GM19372 (cell line): ENCODE measurements at regions not wholly inside any gene's neighbourhood (a gene's known extent, or its start where the extent isn't known, plus 50 kb on each side); places are given as distances from the start of the nearest gene placed in this dataset.

Source experiments
- ATAC-seq: cut with Tn5 transposase; IDR thresholded peaks from one replicate; pipeline ENCODE4 v1.9.1; 2021; ENCODE audit warnings: mild to moderate bottlenecking, low read depth, moderate library complexity; ENCODE audit not compliant: unreplicated experiment

DNA sequence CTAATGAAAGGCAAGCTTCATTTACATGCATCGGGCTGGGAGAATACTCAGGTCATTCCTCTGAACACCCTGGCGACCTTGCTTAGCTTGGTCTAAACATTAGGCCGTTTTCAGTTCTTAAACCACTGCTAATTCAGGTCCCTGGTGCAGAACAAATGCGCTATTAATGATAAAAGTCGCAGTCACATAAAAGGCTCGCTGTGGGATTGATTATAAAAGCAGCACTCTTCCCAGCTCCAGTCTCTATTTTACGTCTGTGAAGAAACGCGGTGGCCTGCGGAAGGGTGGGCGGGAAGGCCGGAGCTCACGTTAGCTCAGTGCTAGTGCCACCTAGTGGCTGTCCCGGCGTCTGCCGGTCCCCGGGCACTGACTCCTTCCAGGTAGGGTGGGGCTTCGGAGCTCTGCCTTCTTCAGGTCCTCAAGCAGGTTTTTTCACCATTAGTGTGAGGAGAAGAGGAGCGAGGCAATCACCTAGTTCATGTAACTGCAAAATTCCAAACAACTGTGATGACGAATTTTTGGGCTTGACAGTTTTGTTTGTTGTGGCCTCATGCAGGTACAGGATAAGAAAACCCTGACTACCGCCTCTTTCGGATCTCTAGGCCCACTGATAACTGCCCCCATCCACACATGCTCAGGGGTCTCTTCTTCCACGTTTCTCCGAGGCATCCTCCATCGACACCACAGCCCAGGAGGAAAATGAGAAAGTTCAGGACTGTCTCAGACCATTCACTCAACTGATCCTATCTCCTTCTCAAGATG lies 66.5 kb upstream of the CLMP start:
- ATAC-seq: no peak

DNA sequence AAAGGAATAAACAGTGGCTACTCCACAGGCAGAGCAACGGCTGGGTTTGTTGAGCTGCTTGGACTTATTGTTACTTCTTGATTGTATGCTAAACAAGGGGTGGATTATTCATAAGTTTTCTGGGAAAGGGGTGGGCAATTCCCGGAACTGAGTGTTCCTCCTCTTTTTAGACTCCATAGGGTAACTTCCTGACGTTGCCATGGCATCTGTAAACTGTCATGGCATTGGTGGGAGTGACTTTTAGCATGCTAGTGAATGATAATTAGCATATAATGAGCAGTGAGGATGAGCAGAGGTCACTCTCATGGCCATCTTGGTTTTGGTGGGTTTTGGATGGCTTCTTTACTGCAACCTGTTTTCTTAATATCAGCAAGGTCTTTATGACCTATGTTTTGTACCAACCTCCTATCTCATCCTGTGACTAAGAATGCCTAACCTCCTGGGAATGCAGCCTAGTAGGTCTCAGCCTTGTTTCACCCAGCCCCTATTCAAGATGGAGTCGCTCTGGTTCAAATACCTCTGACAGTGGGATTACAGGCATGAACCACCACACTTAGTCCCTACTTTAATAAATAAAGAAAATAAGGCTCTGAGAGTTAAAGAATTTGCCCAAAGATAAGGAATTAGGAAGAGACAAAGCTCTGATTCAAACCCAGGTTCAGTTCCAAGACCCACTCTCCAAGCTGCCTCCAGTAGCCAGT lies 65.6 kb upstream of the CLMP start:
- ATAC-seq: no peak

DNA sequence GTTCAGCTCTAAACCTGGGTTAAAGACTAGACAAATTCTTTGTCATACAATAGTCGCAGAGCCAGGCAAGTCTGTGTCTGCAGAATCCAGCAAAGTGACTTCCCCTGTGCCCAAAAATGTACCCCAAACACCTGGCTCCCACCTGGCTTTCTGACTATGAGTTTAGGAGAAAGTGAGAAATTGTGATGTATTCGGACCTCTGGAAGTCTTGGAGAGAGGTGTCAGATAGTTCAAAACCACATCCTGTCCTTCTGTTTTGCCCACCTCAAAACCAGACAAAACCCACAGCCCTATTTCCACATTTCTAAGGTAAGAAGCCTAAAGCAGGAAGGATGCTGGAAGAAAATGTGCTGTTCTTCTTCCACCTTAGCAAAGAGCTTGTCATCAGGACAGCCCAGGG lies 63.8 kb upstream of the CLMP start:
- ATAC-seq: no peak

DNA sequence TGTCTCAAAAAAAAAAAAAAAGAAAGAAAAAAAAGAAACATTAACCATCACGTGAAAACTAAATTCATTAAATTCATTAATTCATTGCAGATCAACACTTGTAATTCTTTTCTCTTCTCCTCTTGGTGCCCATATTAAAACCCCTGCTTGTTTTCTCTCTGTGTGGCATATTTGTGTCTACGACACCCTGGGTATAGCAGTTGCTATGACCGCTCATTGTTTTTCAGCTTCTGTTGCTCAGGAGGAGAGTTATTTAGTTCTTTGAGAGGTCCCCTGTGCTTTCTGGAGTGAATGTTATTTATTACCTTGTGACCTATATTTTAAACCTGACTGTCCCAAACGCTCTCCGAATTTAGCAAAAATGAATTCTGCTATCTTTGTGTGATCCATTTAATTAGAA lies 62.3 kb upstream of the CLMP start:
- no peak for ATAC-seq

DNA sequence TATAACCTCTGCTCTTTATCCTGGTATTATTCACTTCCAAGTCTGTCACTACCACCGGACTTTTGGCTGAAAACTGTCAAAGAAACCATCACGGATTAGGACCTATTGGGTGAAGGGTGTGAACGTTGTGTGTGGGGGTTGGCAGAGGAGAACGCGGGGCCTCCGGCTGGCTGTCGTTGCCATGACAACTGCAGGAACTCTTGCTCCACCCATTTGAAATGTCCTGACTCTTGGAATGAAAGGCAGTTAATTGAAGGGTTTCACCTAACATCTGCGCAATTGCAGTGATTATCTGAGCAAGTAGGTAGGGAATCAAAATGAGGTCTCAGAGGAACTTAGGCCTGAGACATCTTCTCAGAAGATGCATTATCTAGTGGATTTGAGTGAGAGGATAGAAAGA lies 60.9 kb upstream of the CLMP start:
- ATAC-seq: no peak

DNA sequence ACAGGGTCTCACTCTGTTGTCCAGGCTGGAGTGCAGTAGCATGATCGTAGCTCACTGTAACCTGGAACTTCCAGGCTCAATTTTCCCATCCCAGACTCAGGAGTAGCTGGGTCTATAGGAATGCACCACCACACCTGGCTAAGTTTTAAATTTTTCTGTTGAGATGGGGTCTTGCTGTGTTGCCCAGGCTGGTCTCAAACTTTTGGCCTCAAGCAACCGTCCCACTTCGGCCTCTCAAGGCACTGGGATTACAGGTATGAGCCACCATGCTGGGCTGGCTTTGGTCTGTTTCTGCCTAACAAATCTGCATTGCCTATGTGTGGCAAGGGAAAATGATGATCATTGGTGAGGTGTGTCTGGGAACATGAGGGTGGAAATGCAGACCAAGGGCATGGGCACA lies 59.3 kb upstream of the CLMP start:
- ATAC-seq: no peak

DNA sequence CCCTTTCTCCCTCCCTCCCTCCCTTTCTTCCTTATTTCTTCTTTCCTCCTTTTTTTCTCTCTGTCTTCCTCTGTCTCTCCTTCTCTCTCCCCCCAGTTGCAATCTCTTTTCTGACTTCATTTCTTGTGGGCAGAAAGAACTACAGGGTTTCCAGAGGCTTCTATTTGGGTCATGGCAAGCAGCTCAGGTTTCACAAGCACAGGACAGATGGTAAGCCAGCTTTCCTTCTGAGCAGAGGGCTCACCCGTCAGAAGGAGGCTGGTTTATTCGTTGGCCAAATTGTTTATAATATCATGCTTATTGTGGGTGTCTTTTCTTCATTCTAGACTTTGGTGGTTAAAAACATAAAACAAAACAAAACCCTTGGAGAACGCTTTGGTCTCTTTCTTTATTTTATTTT lies 58.9 kb upstream of the CLMP start:
- no peak for ATAC-seq

DNA sequence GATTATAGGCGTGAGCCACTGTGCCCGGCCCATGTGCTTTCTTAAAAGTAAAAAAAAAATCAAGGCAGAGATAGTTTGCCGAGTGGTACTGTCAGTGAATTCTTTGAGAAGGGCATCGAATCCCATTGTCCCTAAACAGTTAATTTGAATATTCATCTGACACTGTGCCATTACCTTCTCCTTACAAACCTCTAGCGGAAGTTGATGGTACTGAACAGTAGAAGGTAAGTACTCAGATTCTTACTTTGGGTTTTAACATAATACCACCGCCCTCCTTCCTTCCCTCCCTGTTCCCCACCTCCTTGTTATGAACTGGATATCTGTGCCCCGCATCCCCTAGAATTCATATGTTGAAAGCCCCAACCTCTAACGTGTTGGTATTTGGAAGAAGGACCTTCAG lies 58.2 kb upstream of the CLMP start:
- no peak for ATAC-seq

DNA sequence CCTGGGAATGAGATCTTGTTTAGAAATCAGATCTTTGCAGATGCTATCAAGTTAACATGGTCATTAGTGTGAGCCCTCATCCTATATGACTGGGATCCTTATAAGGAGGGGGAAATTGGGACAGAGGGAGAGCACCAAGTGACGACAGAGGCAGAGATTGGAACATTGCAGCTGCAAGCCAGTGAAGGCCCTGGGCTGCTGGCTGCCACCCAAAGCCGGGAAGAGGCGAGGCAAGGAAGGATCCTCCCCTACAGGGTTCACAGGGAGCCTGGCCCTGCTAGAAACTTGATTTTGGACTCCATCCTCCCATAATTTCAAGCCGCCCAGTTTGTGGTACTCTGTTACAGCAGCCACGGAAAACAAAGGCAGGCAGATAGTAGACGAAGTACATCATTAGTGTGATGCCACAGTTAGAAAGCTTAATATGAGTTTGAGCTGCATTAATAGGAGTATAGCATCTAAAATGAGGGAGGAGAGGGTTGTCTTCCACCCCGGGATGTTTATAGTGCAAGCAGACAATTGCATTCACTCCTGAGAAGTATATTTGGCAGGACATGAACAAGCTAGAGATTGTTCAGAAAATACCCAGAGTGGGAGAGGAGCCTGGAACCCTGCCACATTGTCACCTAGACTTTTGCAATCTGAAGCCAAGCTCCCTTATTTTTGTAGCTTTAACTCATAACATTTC lies 56.8 kb upstream of the CLMP start:
- no peak for ATAC-seq

DNA sequence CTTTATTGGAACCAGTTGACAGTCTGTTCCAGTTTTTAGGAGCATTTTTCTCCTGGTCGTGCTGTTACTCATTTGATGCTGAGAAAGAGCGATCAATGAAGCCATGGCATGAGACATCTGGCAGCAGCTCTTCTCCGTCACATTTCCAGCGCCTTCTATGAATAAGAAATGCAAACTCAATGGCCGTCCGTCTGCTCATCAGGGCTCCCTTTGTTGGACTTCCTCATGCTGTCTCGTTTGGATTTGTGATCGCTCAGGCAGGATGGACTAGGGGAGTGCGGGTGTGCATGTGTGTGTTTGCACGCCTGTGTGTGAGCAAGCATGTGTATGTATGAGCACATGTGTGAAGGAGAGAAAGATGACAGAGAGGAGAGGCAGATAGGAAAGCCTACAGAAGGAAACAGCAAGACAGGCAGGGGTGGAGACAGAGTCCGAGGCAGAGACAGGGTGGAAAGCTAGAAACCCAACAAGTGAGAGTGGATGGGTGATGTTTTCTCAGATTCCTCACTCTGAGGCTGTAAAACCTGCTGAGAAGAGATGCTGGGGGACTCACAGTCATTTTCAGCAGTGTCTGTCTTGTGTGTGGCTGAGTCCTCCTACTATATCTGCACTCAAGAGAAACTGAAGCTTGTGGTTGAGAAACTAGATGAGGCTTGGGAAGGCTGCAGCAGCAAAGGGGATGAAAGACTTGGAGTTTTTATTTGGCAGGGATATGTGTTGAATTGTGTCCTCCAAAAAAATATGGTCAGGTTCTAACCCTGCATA lies 56.0 kb upstream of the CLMP start:
- ATAC-seq: no peak

DNA sequence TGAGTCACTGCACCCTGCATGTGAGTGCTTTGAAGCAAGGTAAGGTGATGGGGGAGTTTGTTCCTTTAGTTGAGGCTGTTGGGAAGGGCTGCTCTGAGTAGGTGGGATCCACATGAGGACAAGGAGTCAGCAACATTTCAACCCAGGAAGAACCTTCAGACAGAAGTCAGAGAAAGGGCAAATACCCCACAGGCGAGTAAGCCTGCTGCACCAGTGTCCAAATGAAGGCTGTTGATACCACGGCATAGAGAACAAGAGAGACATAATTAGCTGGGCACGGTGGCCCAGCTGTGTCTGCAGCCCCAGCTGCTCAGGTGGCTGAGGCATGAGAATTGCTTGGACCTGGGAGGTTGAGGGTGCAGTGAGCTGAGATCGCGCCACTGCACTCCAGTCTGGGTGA lies 54.3 kb upstream of the CLMP start:
- no peak for ATAC-seq

DNA sequence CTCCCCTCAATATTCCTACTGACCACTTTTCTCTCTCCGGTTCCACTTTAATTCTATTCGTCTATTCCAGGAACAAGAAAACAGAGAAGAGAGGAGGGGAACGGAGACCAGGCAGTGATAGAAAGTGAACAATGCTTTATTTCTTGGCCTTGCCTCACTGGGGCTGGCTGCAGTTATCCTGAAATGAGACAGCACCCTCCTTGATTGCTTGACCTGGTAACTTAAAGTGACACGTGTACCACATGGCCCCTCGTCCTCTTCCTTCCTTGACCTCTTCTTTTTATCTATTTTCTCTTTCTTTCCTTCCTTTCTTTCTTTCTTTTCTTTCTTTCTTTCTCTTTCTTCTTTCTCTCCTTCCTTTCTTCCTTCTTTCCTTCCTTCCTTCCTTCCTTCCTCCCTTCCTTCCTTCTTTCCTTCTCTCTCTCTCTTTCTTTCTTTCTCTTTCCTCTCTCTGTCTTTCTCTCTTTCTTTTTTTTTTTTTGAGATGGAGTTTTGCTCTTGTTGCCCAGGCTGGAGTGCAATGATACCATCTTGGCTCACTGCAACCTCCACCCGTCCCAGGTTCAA lies 52.8 kb upstream of the CLMP start:
- no peak for ATAC-seq

DNA sequence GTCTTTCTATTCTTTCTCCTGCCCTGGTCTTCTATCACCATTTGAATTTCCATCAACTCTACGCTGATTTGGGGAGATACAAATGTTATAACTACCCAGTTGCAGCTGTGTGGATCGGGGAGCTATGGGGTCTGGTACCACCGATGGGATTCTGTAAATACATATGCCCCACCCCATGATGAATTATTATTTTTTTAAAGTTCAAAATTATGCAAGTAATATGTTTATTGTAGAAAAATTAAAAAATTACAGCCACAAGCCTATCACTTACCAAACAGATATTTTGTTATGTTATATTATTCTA lies 52.4 kb upstream of the CLMP start:
- no peak for ATAC-seq

DNA sequence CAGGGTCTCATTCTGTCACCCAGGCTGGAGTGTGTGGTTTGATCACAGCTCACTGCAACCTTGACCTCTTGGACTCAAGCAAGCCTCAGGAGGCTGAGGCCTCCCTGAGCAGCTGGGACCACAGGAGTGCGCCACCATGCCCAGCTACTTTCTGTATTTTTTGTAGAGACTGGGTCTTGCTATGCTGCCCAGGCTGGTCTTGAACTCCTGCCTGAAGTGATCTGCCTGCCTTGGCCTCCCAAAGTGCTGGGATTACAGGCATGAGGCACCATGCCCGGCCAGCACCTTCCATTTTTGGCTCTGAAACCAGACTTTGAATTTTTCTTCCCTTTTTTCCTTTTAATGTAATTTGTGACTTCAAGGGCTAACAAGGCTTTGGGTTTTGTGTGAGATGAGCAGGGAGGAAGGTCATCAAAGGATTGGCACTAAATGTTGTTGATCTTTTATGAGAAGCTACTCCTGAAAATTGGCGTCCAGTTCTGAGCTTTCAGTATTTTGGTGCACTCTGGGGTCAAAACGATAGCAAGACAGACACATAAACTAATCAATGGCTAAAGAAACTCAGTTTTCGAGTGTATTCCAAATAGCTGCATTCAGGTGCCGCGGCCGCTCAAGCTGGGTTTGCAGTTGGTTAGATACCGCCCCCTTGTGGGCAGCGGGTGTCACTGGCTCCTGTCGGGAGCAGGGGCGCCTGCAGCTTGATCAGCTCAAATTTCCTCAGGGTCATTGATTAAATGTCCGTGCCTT lies 51.9 kb upstream of the CLMP start:
- ATAC-seq: peak; percentile 78

DNA sequence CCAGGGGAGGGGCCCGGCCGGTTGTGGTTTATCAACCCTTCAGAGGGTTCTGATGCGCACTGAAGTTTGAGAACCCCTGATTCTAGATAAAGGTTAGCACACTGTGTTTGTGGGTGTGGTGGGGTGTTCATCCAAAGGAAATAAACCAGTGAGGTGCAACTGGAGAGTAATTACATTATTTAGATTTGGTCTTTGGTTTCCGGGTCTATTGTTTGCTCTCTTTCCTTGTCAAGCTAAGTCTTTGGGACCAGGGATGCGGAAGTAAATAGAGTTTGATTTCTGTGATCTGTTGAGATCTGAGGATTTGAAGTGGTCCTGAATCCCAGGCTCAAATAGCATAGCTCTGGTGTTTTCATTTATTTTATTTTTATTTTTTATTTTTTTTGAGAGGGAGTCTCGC lies 50.5 kb upstream of the CLMP start:
- no peak for ATAC-seq
